H9 (cell line): ENCODE measurements at regions not wholly inside any gene's neighbourhood (a gene's known extent, or its start where the extent isn't known, plus 50 kb on each side); places are given as distances from the start of the nearest gene placed in this dataset.

Experiments used
- DNase-seq: peaks from one replicate; pipeline ENCODE4 v3.0.0-alpha.2; 2017
- H2AFZ ChIP-seq: one replicate; pipeline ENCODE4 v1.6.1; 2013; ENCODE audit warnings: mild to moderate bottlenecking, low read length, control low read depth, moderate library complexity
- H2AK5ac ChIP-seq: 2 replicates; pipeline ENCODE4 v1.6.1; 2013; ENCODE audit warnings: low read length, control low read depth, mixed read lengths; ENCODE audit not compliant: insufficient read length
- H2BK120ac ChIP-seq: one replicate; pipeline ENCODE4 v1.6.1; 2013; ENCODE audit warnings: low read depth, mild to moderate bottlenecking, low read length, control low read depth, inconsistent platforms; ENCODE audit not compliant: poor library complexity, severe bottlenecking
- H2BK12ac ChIP-seq: 2 replicates; pipeline ENCODE4 v1.6.1; 2013; ENCODE audit warnings: low read length, control low read depth, mixed read lengths, low read depth; ENCODE audit not compliant: insufficient read length
- H2BK15ac ChIP-seq: 2 replicates; pipeline ENCODE4 v1.6.1; 2013; ENCODE audit warnings: low read depth, low read length, control low read depth
- H2BK20ac ChIP-seq: one replicate; pipeline ENCODE4 v1.6.1; 2013; ENCODE audit warnings: low read depth, mild to moderate bottlenecking, low read length, control low read depth, inconsistent platforms; ENCODE audit not compliant: poor library complexity, severe bottlenecking
- H2BK5ac ChIP-seq: 2 replicates; pipeline ENCODE4 v1.6.1; 2013; ENCODE audit warnings: low read length, control low read depth, mixed read lengths; ENCODE audit not compliant: insufficient read length
- H3K14ac ChIP-seq: 2 replicates; pipeline ENCODE4 v1.6.1; 2013; ENCODE audit warnings: low read length, control low read depth; ENCODE audit not compliant: insufficient read depth
- H3K18ac ChIP-seq: 2 replicates; pipeline ENCODE4 v1.6.1; 2013; ENCODE audit warnings: low read depth, mild to moderate bottlenecking, mixed read lengths, low read length, control low read depth; ENCODE audit not compliant: insufficient read length
- H3K23ac ChIP-seq: 2 replicates; pipeline ENCODE4 v1.6.1; 2013; ENCODE audit warnings: low read length, control low read depth, mixed read lengths, low read depth; ENCODE audit not compliant: insufficient read length
- H3K23me2 ChIP-seq: 2 replicates; pipeline ENCODE4 v1.6.1; 2013; ENCODE audit warnings: low read depth, mild to moderate bottlenecking, mixed read lengths, low read length, control low read depth; ENCODE audit not compliant: insufficient read length, poor library complexity, severe bottlenecking
- H3K27ac ChIP-seq: 2 replicates; pipeline ENCODE4 v1.5.1; 2013; ENCODE audit warnings: low read length, control low read depth, mixed read lengths, low read depth; ENCODE audit not compliant: insufficient read length
- H3K27me3 ChIP-seq: 2 replicates; pipeline ENCODE4 v1.6.1; 2013; ENCODE audit warnings: low read length, control low read depth, inconsistent platforms; ENCODE audit not compliant: insufficient read depth
- H3K4ac ChIP-seq: 2 replicates; pipeline ENCODE4 v1.6.1; 2013; ENCODE audit warnings: low read depth, mild to moderate bottlenecking, control low read depth, inconsistent platforms, low read length, moderate library complexity
- H3K4me1 ChIP-seq: 2 replicates; pipeline ENCODE4 v1.6.1; 2013; ENCODE audit warnings: low read length, control low read depth, inconsistent platforms; ENCODE audit not compliant: insufficient read depth
- H3K4me2 ChIP-seq: 2 replicates; pipeline ENCODE4 v1.6.1; 2013; ENCODE audit warnings: low read length, control low read depth, mixed read lengths; ENCODE audit not compliant: insufficient read length, insufficient read depth
- H3K56ac ChIP-seq: 2 replicates; pipeline ENCODE4 v1.6.1; 2013; ENCODE audit warnings: low read depth, mild to moderate bottlenecking, mixed read lengths, low read length, control low read depth; ENCODE audit not compliant: insufficient read length
- H3K79me1 ChIP-seq: 2 replicates; pipeline ENCODE4 v1.6.1; 2013; ENCODE audit warnings: low read depth, mild to moderate bottlenecking, moderate library complexity, low read length, control low read depth, inconsistent platforms; ENCODE audit not compliant: insufficient read depth, poor library complexity, severe bottlenecking
- H3K79me2 ChIP-seq: 2 replicates; pipeline ENCODE4 v1.6.1; 2013; ENCODE audit warnings: low read length, control low read depth, inconsistent platforms; ENCODE audit not compliant: insufficient read depth
- H3K9ac ChIP-seq: 2 replicates; pipeline ENCODE4 v1.6.1; 2013; ENCODE audit warnings: low read length, control low read depth, mixed read lengths; ENCODE audit not compliant: insufficient read length; ENCODE audit errors: extremely low read depth
- H3K9me3 ChIP-seq: one replicate; pipeline ENCODE4 v1.6.1; 2013; ENCODE audit warnings: low read depth, low read length, inconsistent platforms; ENCODE audit not compliant: control insufficient read depth
- H3T11ph ChIP-seq: one replicate; pipeline ENCODE4 v1.6.1; 2013; ENCODE audit warnings: mild to moderate bottlenecking, low read length, control low read depth, inconsistent platforms
- H4K20me1 ChIP-seq: one replicate; pipeline ENCODE4 v1.6.1; 2013; ENCODE audit not compliant: control insufficient read depth, insufficient read length, insufficient read depth
- H4K5ac ChIP-seq: 2 replicates; pipeline ENCODE4 v1.6.1; 2013; ENCODE audit warnings: low read depth, mild to moderate bottlenecking, mixed read lengths, low read length, control low read depth; ENCODE audit not compliant: insufficient read length
- H4K8ac ChIP-seq: replicated peaks from 2 replicates; pipeline ENCODE4 v1.6.1; 2013; ENCODE audit warnings: low read length, control low read depth, mixed read lengths, low read depth; ENCODE audit not compliant: insufficient read length
- H4K91ac ChIP-seq: 2 replicates; pipeline ENCODE4 v1.6.1; 2013; ENCODE audit warnings: low read depth, mild to moderate bottlenecking, moderate library complexity, mixed read lengths, low read length, control low read depth; ENCODE audit not compliant: insufficient read length
- H3K27ac Mint-ChIP-seq, 3 experiments: 2 replicates in 2 of 3; 3 replicates in 1 of 3; pipeline ENCODE4 v1.8.0; 2020 to 2021; ENCODE audit warnings: mixed read lengths in 3 of 3, mild to moderate bottlenecking in 1 of 3, moderate library complexity in 1 of 3
- H3K27me3 Mint-ChIP-seq: 2 replicates; pipeline ENCODE4 v1.8.0; 2021; ENCODE audit warnings: low read depth, mild to moderate bottlenecking, moderate library complexity, mixed read lengths
- H3K36me3 Mint-ChIP-seq, 3 experiments: 2 replicates in 2 of 3; 3 replicates in 1 of 3; pipeline ENCODE4 v1.8.0; 2020 to 2021; ENCODE audit warnings: low read depth in 3 of 3, mixed read lengths in 3 of 3; ENCODE audit not compliant: insufficient read depth in 1 of 3
- H3K4me1 Mint-ChIP-seq, 2 experiments: 2 replicates each; pipeline ENCODE4 v1.8.0; 2020; ENCODE audit warnings: mixed read lengths in 2 of 2
- H3K4me3 Mint-ChIP-seq, 2 experiments: 2 replicates in 1 of 2; 3 replicates in 1 of 2; pipeline ENCODE4 v1.8.0; 2020 to 2021; ENCODE audit warnings: mild to moderate bottlenecking in 2 of 2, mixed read lengths in 2 of 2, moderate library complexity in 1 of 2
- H3K9me3 Mint-ChIP-seq, 2 experiments: 2 replicates in 1 of 2; 3 replicates in 1 of 2; pipeline ENCODE4 v1.8.0; 2020; ENCODE audit warnings: mild to moderate bottlenecking in 2 of 2, mixed read lengths in 2 of 2, moderate library complexity in 1 of 2
- WGBS: extraction: QIAGEN DNeasy Blood & Tissue Kit; methylation state at CpG from one replicate; pipeline ENCODE4 v1.1.7; 2013; ENCODE audit warnings: missing lambda C conversion rate, low lambda C conversion rate, mixed read lengths; ENCODE audit not compliant: insufficient read length; ENCODE audit errors: extremely low coverage; 5-methylcytosine and 5-hydroxymethylcytosine counted together
- TF ChIP-seq, protein P1 (sequence below): fragments of 200-600 bp; sonication (generic); conservative IDR thresholded peaks from 3 replicates; pipeline ENCODE4 v1.8.0; 2021; ENCODE audit warnings: antibody characterized with exemption, mild to moderate bottlenecking

DNA sequence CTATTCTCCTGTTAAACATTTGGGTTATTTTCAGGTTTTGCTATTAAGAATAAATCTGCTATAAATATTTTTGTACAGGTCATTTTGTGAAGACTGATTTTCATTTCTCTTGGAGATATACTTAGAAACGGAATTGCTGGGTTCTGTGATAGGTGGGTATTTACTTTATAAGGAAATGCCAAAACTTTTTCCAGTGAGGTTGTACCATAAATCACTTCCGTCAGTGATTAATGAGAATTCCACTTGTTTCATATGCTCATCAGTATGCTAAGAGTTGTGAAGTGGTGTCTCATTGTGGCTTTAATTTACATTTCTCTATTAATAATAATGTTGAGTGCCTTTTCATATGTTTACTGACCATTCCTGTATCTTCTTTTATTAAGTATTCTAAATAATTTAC, 84.0 kb upstream of the KLF14 start:
- H3K36me3 Mint-ChIP-seq: no peaks in the 10 kb centered on the region
- no CpG with 5 or more reads among the region's 2 CpGs for WGBS
- 0 out of 5 replicates have a peak, but pooled peaks cover 0 to 2% of the 10 kb centered on the region in 2 experiments for H3K9me3 Mint-ChIP-seq

More for the DNA sequence above, 84.0 kb upstream of the KLF14 start:
- no peak overlapping the region for H3K27ac ChIP-seq
- Mint-ChIP-seq H3K4me3 (no peak overlapping the region), H3K27me3 (no peaks in the 10 kb centered on the region), H3K4me1 (no peaks in the 10 kb centered on the region), H3K27ac (no peak overlapping the region)
- no peak overlapping the region for H3K4me2 ChIP-seq
- no peak overlapping the region for H4K8ac ChIP-seq
- no peak overlapping the region for H3K14ac ChIP-seq
- H4K20me1 ChIP-seq: no peaks in the 10 kb centered on the region
- no peak overlapping the region for H2BK20ac ChIP-seq
- H3K79me1 ChIP-seq: no peaks in the 10 kb centered on the region
- no peak overlapping the region for H3K18ac ChIP-seq
- TF ChIP-seq, protein P1, sequence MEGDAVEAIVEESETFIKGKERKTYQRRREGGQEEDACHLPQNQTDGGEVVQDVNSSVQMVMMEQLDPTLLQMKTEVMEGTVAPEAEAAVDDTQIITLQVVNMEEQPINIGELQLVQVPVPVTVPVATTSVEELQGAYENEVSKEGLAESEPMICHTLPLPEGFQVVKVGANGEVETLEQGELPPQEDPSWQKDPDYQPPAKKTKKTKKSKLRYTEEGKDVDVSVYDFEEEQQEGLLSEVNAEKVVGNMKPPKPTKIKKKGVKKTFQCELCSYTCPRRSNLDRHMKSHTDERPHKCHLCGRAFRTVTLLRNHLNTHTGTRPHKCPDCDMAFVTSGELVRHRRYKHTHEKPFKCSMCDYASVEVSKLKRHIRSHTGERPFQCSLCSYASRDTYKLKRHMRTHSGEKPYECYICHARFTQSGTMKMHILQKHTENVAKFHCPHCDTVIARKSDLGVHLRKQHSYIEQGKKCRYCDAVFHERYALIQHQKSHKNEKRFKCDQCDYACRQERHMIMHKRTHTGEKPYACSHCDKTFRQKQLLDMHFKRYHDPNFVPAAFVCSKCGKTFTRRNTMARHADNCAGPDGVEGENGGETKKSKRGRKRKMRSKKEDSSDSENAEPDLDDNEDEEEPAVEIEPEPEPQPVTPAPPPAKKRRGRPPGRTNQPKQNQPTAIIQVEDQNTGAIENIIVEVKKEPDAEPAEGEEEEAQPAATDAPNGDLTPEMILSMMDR: no peak
- H2BK12ac ChIP-seq: no peak overlapping the region
- H3K23ac ChIP-seq: no peak overlapping the region
- no peak overlapping the region for H2AFZ ChIP-seq
- no peak overlapping the region for H4K5ac ChIP-seq
- no peak overlapping the region for H3K4ac ChIP-seq
- H2BK5ac ChIP-seq: no peak overlapping the region
- no peak for DNase-seq
- no peak overlapping the region for H2BK120ac ChIP-seq
- H3K27me3 ChIP-seq: no peaks in the 10 kb centered on the region
- no peak overlapping the region for H4K91ac ChIP-seq
- H3K9ac ChIP-seq: no peak overlapping the region
- H3K23me2 ChIP-seq: no peaks in the 10 kb centered on the region
- H3K79me2 ChIP-seq: no peaks in the 10 kb centered on the region
- no peaks in the 10 kb centered on the region for H3K9me3 ChIP-seq
- no peak overlapping the region for H2AK5ac ChIP-seq
- H3K56ac ChIP-seq: no peak overlapping the region
- H3T11ph ChIP-seq: no peak overlapping the region
- H3K4me1 ChIP-seq: no peaks in the 10 kb centered on the region
- H2BK15ac ChIP-seq: no peak overlapping the region
